T-cell (primary cell): ENCODE measurements at regions not wholly inside any gene's neighbourhood (a gene's known extent, or its start where the extent isn't known, plus 50 kb on each side); places are given as distances from the start of the nearest gene placed in this dataset.

ENCODE experiments used
- ATAC-seq, 4 experiments: fragments of 200-7000 bp in 3 of 4; fragments of 150-1000 bp in 1 of 4; cut with Tn5 transposase; replicated peaks in 1 of 4; 1 replicate in 3 of 4; 2 replicates in 1 of 4; pipeline ENCODE4 v1.10.0; 2021; ENCODE audit warnings: moderate library complexity in 3 of 4, mild to moderate bottlenecking in 2 of 4, moderate number of reproducible peaks in 1 of 4
- CTCF ChIA-PET, 2 donors: fragments of 300-600 bp; sonication (Branson Sonifier 250); formaldehyde crosslinking; loops; one replicate each; lab custom pipeline; 2022; ENCODE audit warnings: antibody characterized with exemption in 2 of 2; lab: Charles Lee
- POLR2A ChIA-PET, 2 donors: fragments of 300-600 bp; sonication (Branson Sonifier 250); formaldehyde crosslinking; loops; one replicate each; lab custom pipeline; 2022; ENCODE audit warnings: antibody characterized with exemption in 2 of 2; lab: Charles Lee
- DNase-seq, 35 experiments: peaks; one replicate each; pipeline versions ENCODE4 v3.0.0 to v3.0.0-alpha.2; 2013 to 2023
- H3K27ac ChIP-seq: one replicate; pipeline ENCODE4 v1.5.1; 2013; ENCODE audit warnings: low read length
- H3K27me3 ChIP-seq, 2 experiments: replicated peaks in 1 of 2; 1 replicate in 1 of 2; 2 replicates in 1 of 2; pipeline versions ENCODE4 v1.6.1 to v1.7.0; 2013; ENCODE audit warnings: low read length in 1 of 2, mixed read lengths in 1 of 2; ENCODE audit not compliant: control insufficient read depth in 2 of 2, insufficient read depth in 2 of 2; ENCODE audit errors: extremely low read depth in 1 of 2
- H3K36me3 ChIP-seq, 2 donors: 1 replicate in 1 of 2; 2 replicates in 1 of 2; pipeline versions ENCODE4 v1.6.1 to v1.7.0; 2013; ENCODE audit warnings: low read length in 1 of 2; ENCODE audit not compliant: control insufficient read depth in 2 of 2, insufficient read depth in 1 of 2; ENCODE audit errors: extremely low read depth in 1 of 2
- H3K4me1 ChIP-seq, 2 experiments: 1 replicate in 1 of 2; 2 replicates in 1 of 2; pipeline versions ENCODE4 v1.6.1 to v1.7.0; 2013; ENCODE audit warnings: low read length in 2 of 2, mixed read lengths in 1 of 2; ENCODE audit not compliant: insufficient read depth in 2 of 2, control insufficient read depth in 1 of 2; ENCODE audit errors: extremely low read depth in 1 of 2
- H3K4me3 ChIP-seq, 2 donors: 1 replicate in 1 of 2; 2 replicates in 1 of 2; pipeline versions ENCODE4 v1.5.1 to v1.7.0; 2013; ENCODE audit warnings: mild to moderate bottlenecking in 2 of 2, low read length in 1 of 2, moderate library complexity in 1 of 2; ENCODE audit not compliant: control insufficient read depth in 1 of 2; ENCODE audit errors: extremely low read depth in 1 of 2
- H3K9me3 ChIP-seq: 2 replicates; pipeline ENCODE4 v1.7.0; 2013
- H3K27ac Mint-ChIP-seq, 2 donors: one replicate each; pipeline ENCODE4 v1.8.0; 2020 to 2021; ENCODE audit warnings: mild to moderate bottlenecking in 2 of 2, mixed read lengths in 2 of 2
- H3K27me3 Mint-ChIP-seq, 2 donors: one replicate each; pipeline ENCODE4 v1.8.0; 2021 to 2022; ENCODE audit warnings: mixed read lengths in 2 of 2
- H3K36me3 Mint-ChIP-seq: one replicate; pipeline ENCODE4 v1.8.0; 2021; ENCODE audit warnings: mixed read lengths
- H3K4me1 Mint-ChIP-seq, 3 donors: one replicate each; pipeline ENCODE4 v1.8.0; 2020 to 2022; ENCODE audit warnings: mixed read lengths in 3 of 3, mild to moderate bottlenecking in 1 of 3
- H3K4me3 Mint-ChIP-seq, 3 donors: one replicate each; pipeline ENCODE4 v1.8.0; 2020 to 2022; ENCODE audit warnings: mild to moderate bottlenecking in 3 of 3, mixed read lengths in 3 of 3, moderate library complexity in 3 of 3
- H3K9me3 Mint-ChIP-seq, 3 donors: one replicate each; pipeline ENCODE4 v1.8.0; 2020 to 2022; ENCODE audit warnings: mixed read lengths in 3 of 3
- WGBS: methylation state at CpG from one replicate; pipeline ENCODE4 v1.1.5; 2013; ENCODE audit warnings: missing lambda C conversion rate; ENCODE audit not compliant: insufficient coverage; 5-methylcytosine and 5-hydroxymethylcytosine counted together

- Histone ChIP-seq H3K27me3 (no peaks in the 10 kb centered on the region), H3K9me3 (no peaks in the 10 kb centered on the region), H3K4me1 (no peaks in the 10 kb centered on the region), H3K4me3 (no peak overlapping the region), H3K36me3 (no peaks in the 10 kb centered on the region), H3K27ac (no peak overlapping the region)
- ChIA-PET CTCF (no interaction called here), POLR2A (no interaction called here)
- Mint-ChIP-seq H3K36me3 (no peaks in the 10 kb centered on the region), H3K9me3 (peaks cover 0 to under 1% (median 0%) of the 10 kb centered on the region in 3 donors), H3K4me3 (no peak overlapping the region), H3K27me3 (peaks cover 0 to 2% of the 10 kb centered on the region in 2 donors), H3K27ac (no peak overlapping the region), H3K4me1 (no peaks in the 10 kb centered on the region)
- WGBS: no CpG with 5 or more reads among the region's 2 CpGs
- DNase-seq: no peak
- ATAC-seq: no peak
Measured at GRCh38 chr4:18297684-18298083, 276.1 kb upstream of the LCORL start.

GRCh38 chr4:18296411-18296810, 274.9 kb upstream of the LCORL start:
- Mint-ChIP-seq H3K4me1 (no peaks in the 10 kb centered on the region), H3K27me3 (peaks cover 0 to 2% of the 10 kb centered on the region in 2 donors), H3K9me3 (peaks cover 0 to 5% (median 0%) of the 10 kb centered on the region in 3 donors), H3K36me3 (no peaks in the 10 kb centered on the region), H3K4me3 (no peak overlapping the region), H3K27ac (no peak overlapping the region)
- CTCF ChIA-PET: no interaction called here
- Histone ChIP-seq H3K36me3 (no peaks in the 10 kb centered on the region), H3K27me3 (no peaks in the 10 kb centered on the region), H3K4me3 (no peak overlapping the region), H3K27ac (no peak overlapping the region), H3K4me1 (no peaks in the 10 kb centered on the region), H3K9me3 (no peaks in the 10 kb centered on the region)
- WGBS: no CpG with 5 or more reads among the region's 2 CpGs
- DNase-seq: no peak
- POLR2A ChIA-PET: no interaction called here
- no peak for ATAC-seq

GRCh38 chr4:18294846-18295245, 273.3 kb upstream of the LCORL start:
- Mint-ChIP-seq H3K4me1 (no peaks in the 10 kb centered on the region), H3K27ac (no peak overlapping the region), H3K9me3 (peaks cover 0 to 5% (median 0%) of the 10 kb centered on the region in 3 donors), H3K4me3 (no peak overlapping the region), H3K27me3 (peaks cover 0 to 2% of the 10 kb centered on the region in 2 donors), H3K36me3 (no peaks in the 10 kb centered on the region)
- WGBS: 17% methylated on average over 1 of the region's 2 CpGs
- DNase-seq: no peak
- Histone ChIP-seq H3K27ac (no peak overlapping the region), H3K36me3 (no peaks in the 10 kb centered on the region), H3K9me3 (no peaks in the 10 kb centered on the region), H3K27me3 (no peaks in the 10 kb centered on the region), H3K4me1 (no peaks in the 10 kb centered on the region), H3K4me3 (no peak overlapping the region)
- POLR2A ChIA-PET: no interaction called here
- CTCF ChIA-PET: no interaction called here
- no peak for ATAC-seq

GRCh38 chr4:18294021-18294420, 272.5 kb upstream of the LCORL start:
- H3K4me3 ChIP-seq: no peak overlapping the region
- ATAC-seq (no peak), DNase-seq (no peak)
- H3K27me3 ChIP-seq: no peaks in the 10 kb centered on the region
- no CpG with 5 or more reads among the region's 6 CpGs for WGBS
- H3K4me1 Mint-ChIP-seq: no peaks in the 10 kb centered on the region
- no peak overlapping the region for H3K27ac Mint-ChIP-seq
- H3K4me1 ChIP-seq: no peaks in the 10 kb centered on the region
- no peaks in the 10 kb centered on the region for H3K36me3 ChIP-seq
- peaks cover 0 to 5% (median 0%) of the 10 kb centered on the region in 3 donors for H3K9me3 Mint-ChIP-seq
- no peaks in the 10 kb centered on the region for H3K9me3 ChIP-seq
- no peak overlapping the region for H3K4me3 Mint-ChIP-seq
- POLR2A ChIA-PET: no interaction called here
- no peaks in the 10 kb centered on the region for H3K36me3 Mint-ChIP-seq
- peaks cover 0 to 2% of the 10 kb centered on the region in 2 donors for H3K27me3 Mint-ChIP-seq
- CTCF ChIA-PET: no interaction called here
- no peak overlapping the region for H3K27ac ChIP-seq

GRCh38 chr4:18292411-18292810, 270.9 kb upstream of the LCORL start:
- Histone ChIP-seq H3K9me3 (no peaks in the 10 kb centered on the region), H3K27ac (no peak overlapping the region), H3K4me3 (no peak overlapping the region), H3K27me3 (no peaks in the 10 kb centered on the region), H3K36me3 (no peaks in the 10 kb centered on the region), H3K4me1 (no peaks in the 10 kb centered on the region)
- ATAC-seq: no peak
- WGBS: no CpG with 5 or more reads among the region's 6 CpGs
- CTCF ChIA-PET: no interaction called here
- H3K36me3 Mint-ChIP-seq: no peaks in the 10 kb centered on the region
- DNase-seq: no peak
- H3K27me3 Mint-ChIP-seq: peaks cover 0 to 2% of the 10 kb centered on the region in 2 donors
- no peaks in the 10 kb centered on the region for H3K4me1 Mint-ChIP-seq
- no peak overlapping the region for H3K4me3 Mint-ChIP-seq
- H3K27ac Mint-ChIP-seq: no peak overlapping the region
- H3K9me3 Mint-ChIP-seq: peaks cover 0 to 5% (median 0%) of the 10 kb centered on the region in 3 donors
- POLR2A ChIA-PET: no interaction called here

- ATAC-seq: no peak
- peaks cover 0 to under 1% of the 10 kb centered on the region in 2 donors for H3K27me3 Mint-ChIP-seq
- H3K9me3 Mint-ChIP-seq: peaks cover 0 to 5% (median 0%) of the 10 kb centered on the region in 3 donors
- no peaks in the 10 kb centered on the region for H3K4me1 ChIP-seq
- no peak overlapping the region for H3K4me3 ChIP-seq
- H3K4me3 Mint-ChIP-seq: no peak overlapping the region
- H3K27ac ChIP-seq: no peak overlapping the region
- H3K36me3 Mint-ChIP-seq: no peaks in the 10 kb centered on the region
- WGBS: 86% methylated on average over 2 of the region's 2 CpGs
- ChIA-PET CTCF (no interaction called here), POLR2A (no interaction called here)
- H3K9me3 ChIP-seq: no peaks in the 10 kb centered on the region
- H3K27me3 ChIP-seq: no peaks in the 10 kb centered on the region
- no peak overlapping the region for H3K27ac Mint-ChIP-seq
- H3K4me1 Mint-ChIP-seq: no peaks in the 10 kb centered on the region
- H3K36me3 ChIP-seq: no peaks in the 10 kb centered on the region
- no peak for DNase-seq
Measured at GRCh38 chr4:18291981-18292380, 270.4 kb upstream of the LCORL start.

GRCh38 chr4:18291256-18291655, 269.7 kb upstream of the LCORL start:
- no peaks in the 10 kb centered on the region for H3K4me1 ChIP-seq
- H3K27ac ChIP-seq: no peak overlapping the region
- peaks cover 0 to 2% of the 10 kb centered on the region in 2 donors for H3K27me3 Mint-ChIP-seq
- H3K4me3 ChIP-seq: no peak overlapping the region
- H3K27me3 ChIP-seq: no peaks in the 10 kb centered on the region
- no peak for DNase-seq
- H3K4me1 Mint-ChIP-seq: no peaks in the 10 kb centered on the region
- H3K4me3 Mint-ChIP-seq: no peak overlapping the region
- ChIA-PET POLR2A (interaction anchor here in 1 of 2 donors (0.6 kb wide), 2 partner anchors 20 to 1002 kb away, joined by 3 to 4 read pairs; no protein-coding TSS in a partner anchor), CTCF (no interaction called here)
- no peaks in the 10 kb centered on the region for H3K36me3 Mint-ChIP-seq
- WGBS: 50% methylated on average over 1 of the region's 5 CpGs
- no peaks in the 10 kb centered on the region for H3K36me3 ChIP-seq
- no peaks in the 10 kb centered on the region for H3K9me3 ChIP-seq
- no peak for ATAC-seq
- no peak overlapping the region for H3K27ac Mint-ChIP-seq
- H3K9me3 Mint-ChIP-seq: peaks cover 0 to 5% (median 0%) of the 10 kb centered on the region in 3 donors
